K562 (cell line): ENCODE measurements at regions not wholly inside any gene's neighbourhood (a gene's known extent, or its start where the extent isn't known, plus 50 kb on each side); places are given as distances from the start of the nearest gene placed in this dataset.

ENCODE experiments used
- ATAC-seq: fragments of 200-7000 bp; cut with Tn5 transposase; 3 replicates; pipeline ENCODE4 v1.9.1; 2020; ENCODE audit warnings: moderate library complexity
- BruUV-seq: library from RNA; stranded (reverse); fragments of 400-500 nt; replicated peaks from 2 replicates; lab custom pipeline; 2021; lab: Mats Ljungman, UMichigan
- CTCF ChIA-PET: fragments of 300-600 bp; formaldehyde crosslinking; extraction: SDS; loops from one replicate; lab custom pipeline; 2021; ENCODE audit warnings: low intra/inter-chr PET ratio; lab: Yijun Ruan, JAX
- POLR2A ChIA-PET: fragments of 300-600, 350-650 bp; sonication (Branson Sonifier 250); formaldehyde crosslinking; extraction: SDS; loops from one replicate; lab custom pipeline; 2021; ENCODE audit warnings: antibody characterized with exemption, inconsistent platforms; lab: Yijun Ruan, JAX
- DNase-seq, 4 experiments: peaks; one replicate each; pipeline versions ENCODE4 v3.0.0 to v3.0.0-alpha.2; 2011 to 2018; ENCODE audit warnings: low spot score in 3 of 4, mixed read lengths in 3 of 4; ENCODE audit errors: extremely low read depth in 1 of 4
- FAIRE-seq: peaks from 2 replicates; lab custom pipeline; 2011; peaks lifted over from hg19 to GRCh38; lab: Jason Lieb, UNC
- H2AFZ ChIP-seq: 2 replicates; pipeline ENCODE4 v1.6.0; 2011; ENCODE audit warnings: low read depth, low read length, control low read depth, inconsistent platforms
- H3K27ac ChIP-seq: fragments of 200-600 bp; 3 replicates; pipeline ENCODE4 v1.8.0; 2011; ENCODE audit warnings: low read depth, mild to moderate bottlenecking, control low read depth, inconsistent platforms, low read length, moderate library complexity, mixed read lengths; ENCODE audit errors: extremely low read depth
- H3K27me3 ChIP-seq, 2 experiments: fragments of 300-600 bp in 1 of 2; 2 replicates in 1 of 2; 3 replicates in 1 of 2; pipeline versions ENCODE4 v1.6.0 to v1.8.0; 2011; ENCODE audit warnings: inconsistent platforms in 2 of 2, low read length in 2 of 2, mild to moderate bottlenecking in 1 of 2, mixed read lengths in 1 of 2, moderate library complexity in 1 of 2; ENCODE audit not compliant: control insufficient read depth in 2 of 2, insufficient read depth in 2 of 2
- H3K36me3 ChIP-seq: fragments of 300-600 bp; 3 replicates; pipeline ENCODE4 v1.8.0; 2011; ENCODE audit warnings: mild to moderate bottlenecking, low read length, inconsistent platforms; ENCODE audit not compliant: control insufficient read depth, insufficient read depth
- H3K4me1 ChIP-seq, 2 experiments: fragments of 200-600 bp in 1 of 2; replicated peaks in 1 of 2; 2 replicates in 1 of 2; 3 replicates in 1 of 2; pipeline versions ENCODE4 v1.5.1 to v1.8.0; 2011; ENCODE audit warnings: inconsistent platforms in 2 of 2, low read length in 2 of 2, mild to moderate bottlenecking in 1 of 2, mixed read lengths in 1 of 2, moderate library complexity in 1 of 2; ENCODE audit not compliant: control insufficient read depth in 2 of 2, insufficient read depth in 2 of 2
- H3K4me2 ChIP-seq: 2 replicates; pipeline ENCODE4 v1.6.1; 2011; ENCODE audit warnings: low read length, control low read depth, inconsistent platforms, mixed read lengths; ENCODE audit not compliant: insufficient read depth
- H3K4me3 ChIP-seq: fragments of 200-600 bp; sonication (generic), shearing (Covaris generic); 2 replicates; pipeline ENCODE4 v1.5.1; 2016; ENCODE audit warnings: control low read depth, inconsistent platforms
- H3K79me2 ChIP-seq: fragments of 200-600 bp; 3 replicates; pipeline ENCODE4 v1.8.0; 2011; ENCODE audit warnings: low read length, inconsistent platforms; ENCODE audit not compliant: control insufficient read depth, insufficient read depth
- H3K9ac ChIP-seq, 2 experiments: 2 replicates each; pipeline versions ENCODE4 v1.6.0 to v1.6.1; 2011; ENCODE audit warnings: low read depth in 2 of 2, low read length in 2 of 2, control low read depth in 1 of 2, inconsistent platforms in 1 of 2, mild to moderate bottlenecking in 1 of 2, mixed read lengths in 1 of 2; ENCODE audit not compliant: insufficient read depth in 1 of 2
- H3K9me1 ChIP-seq: one replicate; pipeline ENCODE4 v1.6.0; 2011; ENCODE audit warnings: inconsistent platforms, mild to moderate bottlenecking, low read length, moderate library complexity; ENCODE audit not compliant: control insufficient read depth, insufficient read depth
- H3K9me3 ChIP-seq: replicated peaks from 2 replicates; pipeline ENCODE4 v1.5.1; 2011; ENCODE audit warnings: low read depth, low read length, inconsistent platforms; ENCODE audit not compliant: control insufficient read depth, insufficient read depth
- H4K20me1 ChIP-seq: replicated peaks from 2 replicates; pipeline ENCODE4 v1.6.1; 2011; ENCODE audit warnings: low read length, inconsistent platforms, mixed read lengths; ENCODE audit not compliant: control insufficient read depth, insufficient read depth
- EWSR1 ChIP-seq: fragments of 450-650 bp; IDR thresholded peaks from 2 replicates; pipeline ENCODE4 v1.6.1; 2018; ENCODE audit warnings: borderline replicate concordance, mild to moderate bottlenecking, low read depth, moderate library complexity; ENCODE audit not compliant: partially characterized antibody
- GABPB1 ChIP-seq: sonication (generic); formaldehyde crosslinking; IDR thresholded peaks from 2 replicates; pipeline ENCODE4 v1.8.0; 2022; ENCODE audit warnings: mild to moderate bottlenecking, missing genetic modification reagents
- HES1 ChIP-seq: fragments of 450-650 bp; IDR thresholded peaks from 2 replicates; pipeline ENCODE4 v1.6.1; 2016; ENCODE audit warnings: low read depth, mild to moderate bottlenecking, moderate library complexity
- HMGN3 ChIP-seq: IDR thresholded peaks from 2 replicates; pipeline ENCODE4 v1.6.1; 2011; ENCODE audit warnings: borderline replicate concordance, low read depth, mild to moderate bottlenecking, mixed read lengths, low read length; ENCODE audit not compliant: insufficient read length; ENCODE audit errors: extremely low read depth
- MEIS2 ChIP-seq: fragments of 450-650 bp; IDR thresholded peaks from 2 replicates; pipeline ENCODE4 v1.6.1; 2014; ENCODE audit warnings: mild to moderate bottlenecking; ENCODE audit not compliant: partially characterized antibody
- ZBTB1 ChIP-seq: sonication (generic); formaldehyde crosslinking; IDR thresholded peaks from 2 replicates; pipeline ENCODE4 v1.8.1; 2023; ENCODE audit warnings: missing genetic modification reagents, low read depth, mild to moderate bottlenecking, borderline replicate concordance
- WGBS: fragments of 100-300 bp; shearing (Covaris generic); methylation state at CpG from one replicate; pipeline ENCODE4 v1.1.6; 2016; ENCODE audit warnings: low coverage, mixed read lengths; ENCODE audit not compliant: insufficient coverage; ENCODE audit errors: missing lambda C conversion rate; 5-methylcytosine and 5-hydroxymethylcytosine counted together
- in situ Hi-C: fragments of 300-500 bp; cut with MboI; formaldehyde crosslinking; loops from 4 replicates; pipeline ENCODE4 v1.15.0; 2018; ENCODE audit warnings: inconsistent platforms, mixed read lengths
- intact Hi-C: fragments of 100-400 bp; cut with micrococcal nuclease; formaldehyde crosslinking; loops from 2 replicates; pipeline ENCODE4 v1.14.2; 2022

GRCh38 chr2:225824748-225825449 is 425.4 kb downstream of the NYAP2 start:
- ChIA-PET POLR2A (no interaction called here), CTCF (no interaction called here)
- WGBS: 0% methylated on average over 6 of the region's 11 CpGs
- H2AFZ ChIP-seq: no peak overlapping the region
- DNase-seq (no peak), FAIRE-seq (no peak), ATAC-seq (no peak)
- no peaks in the 10 kb centered on the region for H3K36me3 ChIP-seq
- H3K9me3 ChIP-seq: no peaks in the 10 kb centered on the region
- H4K20me1 ChIP-seq: no peaks in the 10 kb centered on the region
- TF ChIP-seq EWSR1: no peak
- TF ChIP-seq HES1: no peak
- no peak for TF ChIP-seq GABPB1 (CRISPR knock-in tag)
- no peak overlapping the region for H3K4me3 ChIP-seq
- H3K27me3 ChIP-seq: no peaks in the 10 kb centered on the region
- intact Hi-C loops (no loop called here), in situ Hi-C loops (no loop called here)
- no peaks in the 10 kb centered on the region for H3K4me1 ChIP-seq
- H3K9me1 ChIP-seq: no peaks in the 10 kb centered on the region
- H3K79me2 ChIP-seq: no peaks in the 10 kb centered on the region
- no peak overlapping the region for H3K27ac ChIP-seq
- H3K4me2 ChIP-seq: no peak overlapping the region
- H3K9ac ChIP-seq: no peak overlapping the region
- no TSS peak for BruUV-seq

GRCh38 chr2:225821351-225821750 is 421.8 kb downstream of the NYAP2 start:
- H3K36me3 ChIP-seq: no peaks in the 10 kb centered on the region
- POLR2A ChIA-PET: no interaction called here
- H3K27me3 ChIP-seq: no peaks in the 10 kb centered on the region
- 0% methylated on average over 2 of the region's 2 CpGs for WGBS
- H3K9me3 ChIP-seq: no peaks in the 10 kb centered on the region
- no peaks in the 10 kb centered on the region for H3K79me2 ChIP-seq
- no peaks in the 10 kb centered on the region for H3K9me1 ChIP-seq
- CTCF ChIA-PET: no interaction called here
- H4K20me1 ChIP-seq: no peaks in the 10 kb centered on the region
- H2AFZ ChIP-seq: no peak overlapping the region
- ATAC-seq (no peak), FAIRE-seq (no peak), DNase-seq (no peak)
- intact Hi-C loops: no loop called here
- no peak overlapping the region for H3K4me3 ChIP-seq
- no TSS peak for BruUV-seq
- H3K4me1 ChIP-seq: no peaks in the 10 kb centered on the region
- H3K4me2 ChIP-seq: no peak overlapping the region
- no peak overlapping the region for H3K27ac ChIP-seq
- no peak overlapping the region for H3K9ac ChIP-seq
- TF ChIP-seq HMGN3 (no peak), ZBTB1 (CRISPR knock-in tag) (no peak), MEIS2 (no peak)
- in situ Hi-C loops: no loop called here
